Pons (tissue), 1 donor: ENCODE measurements at regions not wholly inside any gene's neighbourhood (a gene's known extent, or its start where the extent isn't known, plus 50 kb on each side); places are given as distances from the start of the nearest gene placed in this dataset.

Experiments
- DNase-seq: peaks from one replicate; pipeline ENCODE4 v3.0.0-alpha.2; 2016; ENCODE audit warnings: low spot score

DNA sequence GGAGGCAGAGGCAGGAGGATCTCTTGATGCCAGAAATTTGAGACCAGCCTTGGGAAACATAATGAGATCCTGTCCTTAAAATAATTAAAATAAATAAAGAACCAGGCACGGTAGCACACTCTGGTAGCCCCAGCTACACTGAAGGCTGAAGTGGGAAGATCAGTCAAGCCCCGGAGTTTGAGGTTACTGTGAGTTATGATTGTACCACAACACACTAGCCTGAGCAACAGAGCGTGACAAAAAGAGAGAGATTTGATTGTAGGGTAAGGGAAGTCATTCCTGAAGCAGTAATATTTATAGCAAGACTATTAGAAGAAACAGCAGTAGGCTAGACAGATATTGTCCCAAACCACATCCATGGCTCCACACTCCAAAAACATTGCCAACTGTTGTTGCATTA is 1408.4 kb upstream of the TENM4 start:
- DNase-seq, result no peak

DNA sequence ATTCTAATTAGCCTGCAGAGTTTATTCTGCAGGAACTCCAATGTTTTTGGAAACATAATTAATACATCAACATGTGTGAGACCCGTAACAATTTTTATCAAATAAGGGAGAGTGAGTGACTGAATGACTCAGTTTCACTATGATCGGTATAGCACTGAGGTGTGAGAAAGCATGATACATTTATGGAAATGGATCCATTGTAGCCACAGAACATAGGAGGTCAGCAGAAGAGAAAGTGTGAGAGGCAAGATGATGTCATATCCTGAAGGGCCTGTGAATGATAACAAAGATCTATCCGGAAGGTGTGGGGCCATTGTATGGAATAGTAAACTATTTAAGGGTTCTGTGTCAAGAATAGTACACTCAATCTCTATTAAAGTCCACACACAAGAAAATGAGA is 1406.1 kb upstream of the TENM4 start:
- DNase-seq, result no peak

DNA sequence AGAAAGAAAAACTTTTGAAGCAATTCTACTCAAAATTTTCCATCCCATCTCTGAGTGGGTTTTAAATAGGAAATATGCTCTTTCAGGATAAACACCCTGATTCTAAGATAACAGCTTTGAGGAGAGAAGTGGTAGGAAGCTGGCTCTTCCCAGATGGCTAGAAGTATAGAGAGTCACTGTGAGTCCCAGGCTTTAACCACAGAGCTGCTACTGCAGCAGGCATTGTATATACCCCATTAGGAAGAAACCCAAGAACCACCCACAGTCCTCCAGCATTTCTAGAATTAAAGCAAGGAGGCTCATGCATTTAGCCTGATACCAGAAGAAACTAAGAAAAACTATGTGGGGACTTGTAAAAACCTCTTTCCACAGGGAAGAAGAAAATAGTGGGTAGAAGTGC is 1405.6 kb upstream of the TENM4 start:
- DNase-seq, result no peak

DNA sequence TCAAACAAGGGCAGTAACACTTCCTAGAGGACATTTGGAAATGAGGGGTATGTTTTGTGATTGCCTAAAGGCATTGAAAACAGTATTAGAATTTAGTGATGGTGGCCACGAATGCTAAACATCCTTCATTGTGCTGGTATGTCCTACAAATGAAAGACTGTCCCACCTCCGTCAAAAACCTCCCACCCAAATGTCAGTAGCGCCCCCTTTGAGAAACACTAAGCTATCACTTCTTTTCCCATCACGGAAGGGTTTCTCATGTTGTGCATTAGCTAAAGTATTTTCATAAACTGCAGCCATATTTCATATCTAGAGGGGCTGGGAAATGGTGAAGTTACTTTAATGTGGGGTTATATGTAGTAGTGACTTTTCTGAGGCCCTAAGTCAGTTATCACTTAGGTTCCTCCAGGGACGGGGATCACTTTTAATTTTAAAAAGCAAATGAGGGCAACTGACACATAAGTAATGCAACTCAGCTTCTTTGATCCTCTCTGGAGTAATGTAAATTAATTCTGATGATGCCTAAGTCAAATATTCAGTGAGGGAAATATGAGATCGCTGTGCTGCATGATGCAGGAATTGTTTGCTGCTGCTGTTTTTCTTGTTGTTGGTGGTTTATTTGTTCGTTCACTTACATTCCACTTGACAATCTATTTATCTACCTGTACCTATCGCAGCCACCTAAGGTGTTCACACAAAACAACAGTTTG is 1403.4 kb upstream of the TENM4 start:
- DNase-seq, result no peak

DNA sequence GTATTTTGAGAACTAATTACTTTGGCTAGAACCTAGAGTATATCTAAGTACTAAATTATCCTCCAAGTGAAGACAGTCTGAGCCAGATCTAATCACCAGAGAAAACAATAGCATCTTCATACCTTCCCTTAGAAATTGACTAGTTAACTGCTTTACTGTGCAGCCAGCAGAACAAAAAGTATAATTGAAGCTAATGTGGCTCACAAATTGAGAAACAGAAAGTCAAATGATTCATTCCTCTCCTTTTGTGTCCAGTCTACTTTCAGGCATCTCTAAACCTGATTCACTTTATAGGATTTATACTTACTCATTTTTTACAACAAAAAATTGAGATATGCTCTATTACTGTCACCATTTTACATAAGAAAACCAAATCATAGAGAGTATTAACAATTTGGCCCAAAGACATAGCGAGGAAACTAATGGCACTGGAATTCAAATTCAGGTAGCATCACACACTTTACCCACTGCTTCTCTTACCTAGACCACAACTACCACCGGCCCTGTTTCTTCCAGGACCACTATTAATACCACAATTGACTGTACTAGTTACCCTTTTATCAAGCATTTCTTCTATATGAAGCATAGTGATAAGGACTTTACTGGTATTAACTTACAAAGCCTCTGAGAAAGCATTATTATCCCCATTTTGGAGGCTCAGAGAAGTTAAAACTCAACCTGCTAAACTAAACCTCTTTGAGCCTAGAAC is 1402.6 kb upstream of the TENM4 start:
- no peak for DNase-seq

DNA sequence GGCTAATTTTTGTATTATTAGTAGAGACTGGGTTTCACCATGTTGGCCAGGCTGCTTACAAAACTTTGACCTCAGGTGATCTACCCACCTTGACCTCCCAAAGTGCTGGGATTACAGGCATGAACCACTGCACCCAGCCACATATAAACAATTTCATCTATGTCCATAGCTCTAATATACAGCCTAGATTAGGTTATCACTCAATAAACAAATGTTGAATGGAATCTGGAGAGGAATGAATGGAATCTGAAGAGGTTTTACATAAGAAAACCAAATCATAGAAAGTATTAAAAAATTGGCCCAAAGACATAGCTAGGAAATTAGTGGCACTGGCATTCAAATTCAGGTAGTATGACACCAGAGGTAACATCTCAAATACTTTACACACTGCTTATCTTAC is 1401.4 kb upstream of the TENM4 start:
- no peak for DNase-seq

DNA sequence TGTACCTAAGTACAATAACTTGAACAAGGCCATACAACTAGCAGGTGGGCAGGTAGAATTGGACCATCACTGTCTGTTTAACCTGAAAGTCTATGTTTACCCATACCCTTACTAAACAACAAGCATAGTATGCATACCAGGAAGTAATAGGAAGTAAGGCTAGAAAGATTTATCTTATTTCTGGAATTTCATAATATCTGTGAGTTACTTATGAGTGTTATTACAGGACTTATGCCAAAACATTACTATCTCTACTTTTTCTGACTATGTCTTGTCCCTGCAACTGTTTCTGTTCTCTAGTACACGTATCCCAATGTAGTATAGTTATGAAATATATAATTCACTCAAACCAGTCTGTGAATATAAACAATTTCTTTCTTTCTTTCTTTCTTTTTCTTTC is 1400.8 kb upstream of the TENM4 start:
- DNase-seq, result no peak

DNA sequence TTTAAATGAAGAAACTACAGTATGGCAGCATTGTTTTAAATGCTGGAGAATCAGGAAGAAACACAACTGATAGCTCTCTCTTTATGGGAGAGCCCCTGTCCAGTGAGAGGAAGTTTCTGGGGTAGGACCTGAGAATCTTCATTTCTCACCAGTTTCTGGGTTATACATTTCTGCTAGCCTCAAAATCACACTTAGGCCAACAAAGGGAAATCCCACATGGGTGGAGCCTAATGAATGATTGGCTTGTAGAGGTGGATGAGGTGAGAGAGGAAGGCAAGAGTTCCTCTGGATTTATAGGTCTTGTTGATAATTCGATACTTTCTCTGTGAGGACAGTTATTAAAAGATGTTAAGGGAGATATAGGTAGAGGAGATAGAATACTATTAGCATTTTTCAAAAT is 1397.3 kb upstream of the TENM4 start:
- DNase-seq, result no peak

DNA sequence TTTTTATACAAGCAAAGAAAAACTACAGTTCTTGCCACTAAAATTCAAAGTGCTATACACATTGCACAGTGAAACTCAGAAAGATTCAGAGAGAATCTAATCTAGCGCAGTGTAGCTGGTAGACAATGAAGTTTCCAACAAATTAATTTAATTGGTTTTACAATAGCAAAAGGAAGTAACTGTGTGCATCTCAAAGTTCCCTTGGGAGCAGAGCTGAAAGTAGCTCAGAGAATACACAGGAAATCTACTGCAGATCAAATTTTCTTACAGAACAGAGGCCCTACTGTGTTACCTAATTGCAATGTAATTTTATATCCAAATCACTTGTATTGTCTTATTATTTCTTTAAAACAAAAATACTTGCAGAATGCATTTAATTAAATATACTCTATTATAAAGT is 1396.2 kb upstream of the TENM4 start:
- DNase-seq, result no peak

DNA sequence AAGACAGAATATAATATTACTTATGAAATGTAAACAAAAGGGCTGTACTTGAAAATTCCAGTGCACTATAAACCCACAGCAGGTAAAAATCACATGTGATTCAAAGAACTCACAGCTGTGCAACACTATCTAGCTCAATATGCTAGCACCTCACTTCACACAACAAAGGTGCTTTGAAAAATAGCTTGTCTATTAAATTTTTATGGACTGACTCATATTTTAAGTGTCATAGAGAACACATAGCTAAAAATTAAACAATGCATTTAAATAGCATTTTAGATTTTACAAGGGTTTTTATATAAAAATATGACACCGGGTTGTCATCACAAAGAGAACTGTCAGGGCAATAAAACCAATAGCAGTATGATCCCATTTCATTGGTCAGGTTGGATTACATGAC is 1390.5 kb upstream of the TENM4 start:
- no peak for DNase-seq

DNA sequence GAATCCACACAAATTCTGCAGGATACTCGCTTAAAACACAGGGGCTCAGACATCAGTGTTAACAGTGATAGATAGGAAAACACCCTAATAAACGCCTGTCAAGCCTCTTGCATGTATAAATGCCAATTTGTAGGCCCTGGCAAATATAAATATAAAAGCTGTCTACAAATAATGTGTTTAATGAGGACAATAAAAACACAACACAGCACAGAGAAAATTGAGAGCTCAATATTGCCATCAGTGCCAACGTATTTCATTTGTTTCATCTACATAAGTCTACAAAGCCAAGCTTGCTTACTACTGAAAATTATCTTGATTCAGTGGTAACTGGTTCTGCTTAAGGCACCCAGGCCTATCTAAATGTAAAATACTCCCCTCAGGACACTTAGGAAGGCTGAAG is 1387.0 kb upstream of the TENM4 start:
- DNase-seq, result no peak

DNA sequence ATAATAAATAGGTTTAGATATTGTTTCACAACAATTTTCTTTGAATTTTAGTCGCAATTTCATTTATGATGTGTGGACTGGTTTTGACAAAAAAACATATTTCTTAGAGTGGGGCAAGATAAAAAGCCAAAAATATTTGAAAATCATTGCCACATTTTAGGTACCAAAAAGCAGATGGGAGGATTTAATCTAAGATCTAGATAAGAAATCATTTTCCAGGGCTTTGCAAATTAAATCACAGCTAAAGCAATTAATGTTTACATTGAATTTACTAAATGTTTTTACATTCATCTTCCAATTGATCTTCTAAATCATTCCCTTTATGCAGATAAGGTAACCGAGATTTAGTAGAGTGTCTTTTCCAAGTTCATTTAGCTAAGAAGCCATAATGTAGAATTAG is 1386.0 kb upstream of the TENM4 start:
- no peak for DNase-seq

DNA sequence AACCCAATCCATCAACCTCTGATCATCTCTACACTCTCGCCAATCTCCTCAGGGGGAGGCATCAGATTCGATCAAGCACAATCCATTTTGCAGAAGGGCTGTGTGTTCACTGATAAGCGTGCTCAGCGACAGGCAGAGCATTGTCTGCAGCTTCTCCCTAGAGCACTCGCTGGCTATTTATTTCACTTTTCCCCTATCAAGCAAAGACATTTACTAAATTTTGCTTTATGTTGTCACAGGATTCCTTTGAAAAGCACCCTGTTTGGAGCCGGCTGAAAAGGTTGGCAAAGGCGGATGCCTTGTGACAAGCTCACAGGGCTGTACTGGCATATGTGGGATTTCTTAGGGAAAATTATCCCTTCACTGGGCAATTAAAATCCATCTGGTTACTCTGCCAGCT is 1381.5 kb upstream of the TENM4 start:
- peak; percentile 26 for DNase-seq

DNA sequence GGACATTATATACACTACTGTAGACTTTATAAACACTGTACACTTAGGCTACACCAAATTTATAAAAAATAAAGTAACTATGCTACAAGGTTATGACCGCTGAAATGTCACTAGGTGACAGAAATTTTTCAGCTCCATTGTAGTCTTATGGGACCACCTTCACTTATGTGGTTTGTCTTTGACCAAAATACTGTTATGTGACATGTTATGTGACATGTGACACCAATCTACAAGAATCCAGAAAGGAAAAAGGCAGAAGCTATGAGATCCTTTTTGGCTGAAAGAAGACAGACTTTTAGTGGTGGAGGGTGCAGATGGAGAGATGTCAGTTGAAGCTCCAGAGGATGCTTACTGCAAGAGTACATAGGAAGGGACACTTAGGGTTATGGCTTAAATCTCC is 1378.4 kb upstream of the TENM4 start:
- no peak for DNase-seq

DNA sequence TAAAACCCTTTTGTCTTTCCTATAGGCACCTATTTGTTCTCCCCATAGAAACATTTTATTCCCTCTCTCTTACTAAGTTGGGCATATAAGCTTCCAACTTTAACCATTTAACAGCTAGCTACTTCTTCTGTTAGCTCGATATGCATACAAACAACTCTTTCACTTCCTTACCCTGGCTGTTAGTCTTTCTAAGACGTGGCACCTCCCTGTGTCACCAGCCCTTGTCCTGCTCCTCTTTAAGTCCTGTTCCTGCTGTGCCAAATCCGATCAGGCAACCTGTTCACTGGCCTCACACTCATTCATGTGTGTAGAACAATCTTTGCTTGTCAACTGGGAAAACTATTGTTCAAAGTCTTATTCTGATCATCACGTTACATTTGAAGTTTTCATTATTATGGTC is 1376.1 kb upstream of the TENM4 start:
- no peak for DNase-seq

DNA sequence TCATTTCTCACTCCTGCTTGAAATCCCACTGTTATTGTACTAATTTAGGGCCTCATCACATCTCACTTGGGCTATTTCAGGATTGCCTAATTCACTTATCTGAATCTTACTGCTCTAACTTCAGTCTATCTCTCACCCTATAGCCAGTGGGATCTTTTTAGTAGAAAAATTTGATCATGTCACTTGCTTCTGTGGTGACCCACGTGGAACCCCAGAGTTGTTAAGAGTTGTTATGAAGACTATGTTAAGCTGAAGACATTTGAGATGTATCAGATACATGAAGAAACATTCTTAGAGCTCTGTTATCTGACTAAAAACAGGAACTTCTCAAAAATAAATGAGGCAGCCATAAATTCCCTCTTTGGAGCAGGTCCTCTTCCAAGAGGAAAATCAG is 1375.6 kb upstream of the TENM4 start:
- no peak for DNase-seq

DNA sequence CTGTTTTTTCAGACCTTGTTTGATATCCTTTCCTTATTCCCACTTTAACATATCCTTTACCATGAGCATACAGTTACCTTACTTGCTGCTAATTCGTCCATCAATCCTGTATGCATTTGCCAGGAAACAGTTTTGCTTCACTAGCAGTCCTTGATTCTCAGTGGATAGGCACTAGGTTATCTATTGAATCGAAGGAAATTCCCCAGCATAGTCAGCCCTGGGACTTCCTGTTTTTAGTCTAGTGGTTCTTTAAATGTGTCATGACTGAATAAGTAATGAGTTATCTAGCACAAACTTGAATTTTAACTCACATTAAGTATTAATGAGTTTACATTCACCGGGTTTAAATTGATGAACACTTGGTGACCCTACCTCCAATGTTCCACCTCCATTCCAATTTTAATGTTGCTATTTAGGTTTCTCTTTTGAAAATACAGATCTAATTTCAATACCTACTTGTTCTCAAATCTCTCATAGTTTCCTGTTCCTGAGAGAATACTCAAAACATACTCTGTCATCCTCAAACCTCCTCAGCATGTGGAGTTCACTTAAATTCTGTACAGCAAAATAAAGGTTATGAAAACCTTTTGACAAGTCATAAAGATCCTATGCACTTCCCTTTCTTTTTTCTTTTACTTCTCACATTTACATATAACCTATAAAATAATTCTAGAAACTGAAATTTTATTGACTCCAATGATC is 1375.1 kb upstream of the TENM4 start:
- no peak for DNase-seq

DNA sequence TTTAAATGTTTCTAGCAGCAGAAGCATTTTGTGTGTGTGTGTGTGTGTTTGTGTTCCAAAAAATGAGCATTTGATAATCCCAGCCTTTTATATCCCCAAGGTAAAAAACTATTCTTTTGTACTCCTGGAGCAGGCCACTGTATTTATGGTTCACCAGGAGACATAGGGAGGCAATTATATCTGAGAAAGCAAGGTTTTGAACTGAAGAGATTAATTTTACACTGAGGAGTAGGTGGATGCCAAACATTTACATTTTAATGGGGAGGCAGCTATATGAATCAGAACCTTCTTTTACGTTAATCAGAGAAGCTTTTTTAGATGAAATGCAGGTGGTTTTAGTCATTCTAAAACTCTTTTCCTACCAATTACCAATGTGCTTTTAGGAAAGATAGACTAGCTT is 1374.0 kb upstream of the TENM4 start:
- no peak for DNase-seq

DNA sequence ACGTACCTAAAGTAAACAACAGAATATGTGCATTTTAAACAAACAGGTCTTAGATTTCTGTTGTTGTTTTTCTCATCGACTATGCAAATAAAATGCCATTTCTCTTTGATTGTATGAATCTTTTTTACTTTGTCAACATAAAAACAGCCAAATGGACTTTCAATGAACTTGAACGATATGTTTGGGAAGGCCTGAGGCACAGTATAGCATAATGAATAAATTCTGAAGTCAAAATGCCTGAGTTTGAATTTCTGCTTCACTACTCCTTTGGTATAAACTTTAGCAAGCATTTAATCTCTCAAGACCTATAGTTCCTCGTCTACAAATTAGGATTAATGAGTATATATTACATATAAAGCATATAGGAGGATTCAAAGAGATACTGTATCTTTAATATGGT is 1369.9 kb upstream of the TENM4 start:
- no peak for DNase-seq

DNA sequence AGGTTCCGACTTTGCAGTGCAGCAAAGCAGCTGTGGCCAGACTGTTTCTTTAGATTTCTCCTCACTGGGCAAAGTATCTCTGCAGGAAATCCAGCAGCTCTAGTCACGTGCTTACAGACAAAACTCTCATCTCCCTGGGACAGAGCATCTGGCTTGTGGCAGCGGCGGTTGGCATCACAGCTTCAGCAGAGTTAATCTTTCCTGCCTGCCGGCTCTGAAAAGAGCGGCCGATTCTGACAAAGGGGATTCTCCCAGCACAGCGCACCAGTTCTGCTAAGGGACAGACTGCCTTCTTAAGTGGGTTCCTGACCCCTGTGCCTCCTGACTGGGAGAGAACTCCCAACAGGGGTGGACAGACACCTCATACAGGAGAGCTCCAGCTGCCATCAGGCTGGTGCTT is 1357.3 kb upstream of the TENM4 start:
- no peak for DNase-seq

DNA sequence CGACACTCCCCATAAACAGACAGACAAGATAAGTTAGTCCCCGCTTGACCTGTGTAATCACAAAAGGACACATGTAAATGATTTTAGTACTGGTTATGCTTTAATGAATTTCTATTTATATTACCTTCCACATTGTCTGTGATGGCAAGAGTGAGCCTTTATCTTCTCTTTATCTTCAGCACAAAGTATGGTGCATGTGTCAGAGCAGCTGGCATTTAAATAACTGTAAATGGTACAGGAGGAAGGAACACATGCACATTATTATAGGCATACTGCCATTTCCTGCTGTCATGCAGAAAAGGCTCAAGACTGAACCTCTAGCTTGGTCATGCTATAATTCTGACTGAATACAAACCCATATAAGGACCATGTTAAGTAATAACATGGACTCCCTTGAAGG is 1342.7 kb upstream of the TENM4 start:
- no peak for DNase-seq

DNA sequence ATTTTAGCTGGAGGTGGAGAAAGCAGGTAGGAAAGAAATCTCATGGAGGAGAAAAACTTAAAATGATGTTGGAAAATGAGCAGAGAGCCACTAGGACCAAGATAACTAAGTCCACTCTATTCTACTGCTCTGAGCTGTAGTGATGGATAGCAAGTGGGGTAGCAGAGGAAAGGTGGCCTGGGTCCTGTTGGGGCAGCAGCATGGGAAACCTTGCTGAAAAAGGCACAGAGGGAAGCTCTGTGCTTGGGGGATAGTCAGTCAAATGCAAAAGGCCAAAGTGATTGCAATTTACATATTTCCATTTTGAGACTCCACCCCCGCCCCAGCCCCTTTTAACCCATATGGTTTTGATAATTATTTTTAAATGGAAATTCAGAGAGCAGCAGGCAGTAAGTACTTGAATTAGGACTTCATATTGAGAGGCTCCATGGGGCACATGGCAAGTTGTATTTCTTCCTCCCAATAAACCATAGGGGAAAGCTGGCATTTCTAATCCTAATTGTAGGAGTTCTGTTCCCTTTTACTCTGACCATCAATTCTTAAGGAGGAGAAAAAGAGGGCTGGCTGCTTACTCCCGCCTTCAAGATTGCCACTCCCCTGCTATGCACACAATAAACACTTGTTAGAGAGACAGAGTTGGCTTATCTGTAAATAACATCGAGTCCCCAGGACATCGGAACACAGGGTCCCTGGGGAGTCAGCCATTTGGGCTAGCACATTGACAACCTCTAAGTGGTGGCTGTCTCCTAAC is 1341.5 kb upstream of the TENM4 start:
- no peak for DNase-seq
